H1 (cell line): ENCODE measurements at regions not wholly inside any gene's neighbourhood (a gene's known extent, or its start where the extent isn't known, plus 50 kb on each side); places are given as distances from the start of the nearest gene placed in this dataset.

Experiments used
- EZH2 ChIP-seq: fragments of 200-600 bp; sonication (generic); IDR thresholded peaks from 2 replicates; pipeline ENCODE4 v1.7.1; 2012; ENCODE audit warnings: low read depth, mild to moderate bottlenecking, moderate library complexity, low read length, inconsistent platforms; ENCODE audit not compliant: severe bottlenecking
- HDAC6 ChIP-seq: IDR thresholded peaks from one replicate; pipeline ENCODE4 v1.7.1; 2012; ENCODE audit warnings: low read depth, mild to moderate bottlenecking, inconsistent platforms, low read length, moderate library complexity
- TEAD4 ChIP-seq: IDR thresholded peaks from 2 replicates; pipeline ENCODE4 v1.6.1; 2012; ENCODE audit warnings: low read depth, low read length, inconsistent platforms, mixed read lengths
- TF ChIP-seq, protein P1 (sequence below): IDR thresholded peaks from 2 replicates; pipeline ENCODE4 v1.6.1; 2012; ENCODE audit warnings: low read length, inconsistent platforms

DNA sequence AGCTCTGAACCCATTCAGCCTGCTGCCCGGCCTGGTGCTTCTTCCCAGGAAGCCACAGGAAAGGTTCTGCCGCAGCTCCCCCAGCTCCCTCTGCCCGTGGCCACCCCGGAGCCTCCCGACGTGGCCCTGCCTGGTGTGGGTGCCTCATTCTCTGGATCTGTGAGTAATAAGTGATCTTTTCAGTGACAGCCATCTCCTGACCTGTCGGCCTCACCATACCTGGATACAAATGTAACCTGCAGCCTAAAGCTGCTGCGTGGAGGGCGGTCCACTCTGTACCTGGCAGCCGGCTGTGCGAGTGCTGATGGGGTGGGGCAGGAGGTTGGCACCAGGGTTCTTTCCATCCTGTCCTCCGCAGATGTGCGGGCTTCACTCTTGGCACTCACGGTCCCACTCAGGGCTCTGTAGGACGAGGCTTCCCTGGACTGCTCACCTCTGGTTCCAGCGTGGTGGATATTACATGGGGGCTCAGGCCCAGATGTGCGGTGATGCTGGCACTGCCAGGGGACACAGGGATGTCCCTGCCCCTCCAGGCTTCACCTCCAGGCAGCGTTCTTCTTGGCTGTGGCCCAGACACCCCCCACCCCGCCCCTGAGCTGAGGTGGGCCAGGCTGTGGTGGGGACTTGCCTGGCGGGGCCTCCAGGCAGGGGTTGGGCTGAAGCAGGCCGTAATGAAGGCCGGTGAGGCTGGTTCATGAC, 748.5 kb downstream of the BRD1 start (continued):
- TF ChIP-seq, protein P1, sequence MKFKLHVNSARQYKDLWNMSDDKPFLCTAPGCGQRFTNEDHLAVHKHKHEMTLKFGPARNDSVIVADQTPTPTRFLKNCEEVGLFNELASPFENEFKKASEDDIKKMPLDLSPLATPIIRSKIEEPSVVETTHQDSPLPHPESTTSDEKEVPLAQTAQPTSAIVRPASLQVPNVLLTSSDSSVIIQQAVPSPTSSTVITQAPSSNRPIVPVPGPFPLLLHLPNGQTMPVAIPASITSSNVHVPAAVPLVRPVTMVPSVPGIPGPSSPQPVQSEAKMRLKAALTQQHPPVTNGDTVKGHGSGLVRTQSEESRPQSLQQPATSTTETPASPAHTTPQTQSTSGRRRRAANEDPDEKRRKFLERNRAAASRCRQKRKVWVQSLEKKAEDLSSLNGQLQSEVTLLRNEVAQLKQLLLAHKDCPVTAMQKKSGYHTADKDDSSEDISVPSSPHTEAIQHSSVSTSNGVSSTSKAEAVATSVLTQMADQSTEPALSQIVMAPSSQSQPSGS: no peak
- TF ChIP-seq EZH2 (no peak), HDAC6 (no peak), TEAD4 (no peak)
